HepG2 (cell line): ENCODE measurements at regions not wholly inside any gene's neighbourhood (a gene's known extent, or its start where the extent isn't known, plus 50 kb on each side); places are given as distances from the start of the nearest gene placed in this dataset.
"Not testable (repeated sequence)": the region's sequence is repeated elsewhere in the genome, so short reads cannot be mapped to it uniquely, and the experiment has no call there.

Experiments
- ATRX ChIP-seq: sonication (generic); formaldehyde crosslinking; IDR thresholded peaks from 2 replicates; pipeline ENCODE4 v1.4.0; 2020; ENCODE audit warnings: missing genetic modification reagents, borderline replicate concordance
- FOXM1 ChIP-seq: sonication (generic); formaldehyde crosslinking; IDR thresholded peaks from 2 replicates; pipeline ENCODE4 v1.5.0; 2020; ENCODE audit warnings: missing genetic modification reagents
- ISL2 ChIP-seq: sonication (generic); formaldehyde crosslinking; IDR thresholded peaks from 2 replicates; pipeline ENCODE4 v1.5.0; 2020; ENCODE audit warnings: missing genetic modification reagents
- JUN ChIP-seq: sonication (generic); formaldehyde crosslinking; IDR thresholded peaks from 2 replicates; pipeline ENCODE4 v1.4.0; 2020; ENCODE audit warnings: mild to moderate bottlenecking, missing genetic modification reagents
- KDM1A ChIP-seq: IDR thresholded peaks from 2 replicates; pipeline ENCODE4 v1.6.1; 2016; ENCODE audit warnings: missing compliant biosample characterization
- YEATS4 ChIP-seq: sonication (generic); formaldehyde crosslinking; IDR thresholded peaks from 2 replicates; pipeline ENCODE4 v1.4.0; 2020; ENCODE audit warnings: missing genetic modification reagents, borderline replicate concordance
- ZNF607 ChIP-seq: sonication (generic); formaldehyde crosslinking; IDR thresholded peaks from 2 replicates; pipeline ENCODE4 v1.5.1; 2020; ENCODE audit warnings: missing genetic modification reagents, mild to moderate bottlenecking, borderline replicate concordance
- TF ChIP-seq, protein P1 (sequence below): sonication (generic); formaldehyde crosslinking; IDR thresholded peaks from 2 replicates; pipeline ENCODE4 v1.5.0; 2020; ENCODE audit warnings: mild to moderate bottlenecking, missing genetic modification reagents, moderate library complexity

DNA sequence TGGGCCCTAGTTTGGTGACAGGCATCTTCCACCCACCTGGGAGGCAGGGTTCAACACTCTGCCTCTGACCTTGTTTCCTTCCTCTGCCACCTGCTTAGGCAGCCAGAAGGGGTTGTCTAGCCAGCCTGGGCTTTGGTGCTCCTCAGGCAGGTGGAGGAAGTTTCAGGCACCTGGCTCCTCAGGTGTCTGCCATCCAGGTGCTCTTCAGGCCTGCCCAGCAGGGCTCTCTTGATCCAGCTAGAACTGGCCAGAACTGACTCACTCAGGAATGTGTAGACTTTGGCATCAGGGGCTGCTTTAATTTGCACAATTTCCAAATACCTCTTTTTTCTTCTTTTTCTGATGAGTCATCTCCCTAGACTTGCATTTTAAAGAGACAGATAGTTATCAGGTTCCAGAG is 100.9 kb downstream of the LIMS3 start:
- not testable (repeated sequence) for TF ChIP-seq KDM1A (CRISPR knock-in tag); YEATS4 (CRISPR knock-in tag); JUN (CRISPR knock-in tag); ISL2 (CRISPR knock-in tag); ZNF607 (CRISPR knock-in tag); ATRX (CRISPR knock-in tag); FOXM1
- TF ChIP-seq, protein P1, sequence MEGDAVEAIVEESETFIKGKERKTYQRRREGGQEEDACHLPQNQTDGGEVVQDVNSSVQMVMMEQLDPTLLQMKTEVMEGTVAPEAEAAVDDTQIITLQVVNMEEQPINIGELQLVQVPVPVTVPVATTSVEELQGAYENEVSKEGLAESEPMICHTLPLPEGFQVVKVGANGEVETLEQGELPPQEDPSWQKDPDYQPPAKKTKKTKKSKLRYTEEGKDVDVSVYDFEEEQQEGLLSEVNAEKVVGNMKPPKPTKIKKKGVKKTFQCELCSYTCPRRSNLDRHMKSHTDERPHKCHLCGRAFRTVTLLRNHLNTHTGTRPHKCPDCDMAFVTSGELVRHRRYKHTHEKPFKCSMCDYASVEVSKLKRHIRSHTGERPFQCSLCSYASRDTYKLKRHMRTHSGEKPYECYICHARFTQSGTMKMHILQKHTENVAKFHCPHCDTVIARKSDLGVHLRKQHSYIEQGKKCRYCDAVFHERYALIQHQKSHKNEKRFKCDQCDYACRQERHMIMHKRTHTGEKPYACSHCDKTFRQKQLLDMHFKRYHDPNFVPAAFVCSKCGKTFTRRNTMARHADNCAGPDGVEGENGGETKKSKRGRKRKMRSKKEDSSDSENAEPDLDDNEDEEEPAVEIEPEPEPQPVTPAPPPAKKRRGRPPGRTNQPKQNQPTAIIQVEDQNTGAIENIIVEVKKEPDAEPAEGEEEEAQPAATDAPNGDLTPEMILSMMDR, result not testable (repeated sequence)
